ENCODE measurements at regions not wholly inside any gene's neighbourhood (a gene's known extent, or its start where the extent isn't known, plus 50 kb on each side); places are given as distances from the start of the nearest gene placed in this dataset.

- no peak for TF ChIP-seq CBFB (CRISPR knock-in tag; IDR thresholded peaks at IDR 0.05; ENCODE audit: low read depth)
- TF ChIP-seq, protein P1, sequence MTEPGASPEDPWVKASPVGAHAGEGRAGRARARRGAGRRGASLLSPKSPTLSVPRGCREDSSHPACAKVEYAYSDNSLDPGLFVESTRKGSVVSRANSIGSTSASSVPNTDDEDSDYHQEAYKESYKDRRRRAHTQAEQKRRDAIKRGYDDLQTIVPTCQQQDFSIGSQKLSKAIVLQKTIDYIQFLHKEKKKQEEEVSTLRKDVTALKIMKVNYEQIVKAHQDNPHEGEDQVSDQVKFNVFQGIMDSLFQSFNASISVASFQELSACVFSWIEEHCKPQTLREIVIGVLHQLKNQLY (CRISPR knock-in tag; IDR thresholded peaks at IDR 0.05): no peak
Measured at GRCh38 chr6:28758046-28758817, 165.6 kb downstream of the TRIM27 start (continued).

GRCh38 chr6:28758818-28759235, 165.0 kb downstream of the TRIM27 start:
- Mint-ChIP-seq H3K36me3 (no peaks in the 10 kb centered on the region), H3K27ac (no peak overlapping the region), H3K4me1 (peaks cover 10% of the 10 kb centered on the region; the same call in 1 of the 2 replicates), H3K27me3 (ENCODE audit: low read depth) (peaks cover 49% of the 10 kb centered on the region), H3K4me3 (peak overlapping the region; percentile 83), H3K9me3 (no peaks in the 10 kb centered on the region)
- DNase-seq (ENCODE audit: low spot score): no peak
- TF ChIP-seq, protein P2, sequence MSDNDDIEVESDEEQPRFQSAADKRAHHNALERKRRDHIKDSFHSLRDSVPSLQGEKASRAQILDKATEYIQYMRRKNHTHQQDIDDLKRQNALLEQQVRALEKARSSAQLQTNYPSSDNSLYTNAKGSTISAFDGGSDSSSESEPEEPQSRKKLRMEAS (CRISPR knock-in tag; IDR thresholded peaks at IDR 0.05): no peak
- ChIA-PET CTCF (interaction anchor here (0.5 to 1.1 kb wide), 4 partner anchors 11 to 1210 kb away, joined by 3 to 4 read pairs (median 4); no protein-coding TSS in a partner anchor), POLR2A (interaction anchor here (1.2 to 1.6 kb wide), 2 partner anchors 11 to 23 kb away, joined by 3 to 5 read pairs; no protein-coding TSS in a partner anchor)
- no peak for ATAC-seq

- DNase-seq (ENCODE audit: low spot score): no peak
- H3K36me3 Mint-ChIP-seq: no peaks in the 10 kb centered on the region
- H3K4me3 Mint-ChIP-seq: peak overlapping the region; percentile 74
- no peaks in the 10 kb centered on the region for H3K9me3 Mint-ChIP-seq
- ChIA-PET POLR2A (no interaction called here), CTCF (interaction anchor here (2.6 kb wide), 1 partner anchor 11 kb away, joined by 8 read pairs; no protein-coding TSS in a partner anchor)
- peak; percentile 27; the same call in 1 of the 2 replicates for ATAC-seq
- H3K27ac Mint-ChIP-seq: no peak overlapping the region
- TF ChIP-seq SMAD4 (CRISPR knock-in tag; IDR thresholded peaks at IDR 0.05): no peak
- TF ChIP-seq, protein P3, sequence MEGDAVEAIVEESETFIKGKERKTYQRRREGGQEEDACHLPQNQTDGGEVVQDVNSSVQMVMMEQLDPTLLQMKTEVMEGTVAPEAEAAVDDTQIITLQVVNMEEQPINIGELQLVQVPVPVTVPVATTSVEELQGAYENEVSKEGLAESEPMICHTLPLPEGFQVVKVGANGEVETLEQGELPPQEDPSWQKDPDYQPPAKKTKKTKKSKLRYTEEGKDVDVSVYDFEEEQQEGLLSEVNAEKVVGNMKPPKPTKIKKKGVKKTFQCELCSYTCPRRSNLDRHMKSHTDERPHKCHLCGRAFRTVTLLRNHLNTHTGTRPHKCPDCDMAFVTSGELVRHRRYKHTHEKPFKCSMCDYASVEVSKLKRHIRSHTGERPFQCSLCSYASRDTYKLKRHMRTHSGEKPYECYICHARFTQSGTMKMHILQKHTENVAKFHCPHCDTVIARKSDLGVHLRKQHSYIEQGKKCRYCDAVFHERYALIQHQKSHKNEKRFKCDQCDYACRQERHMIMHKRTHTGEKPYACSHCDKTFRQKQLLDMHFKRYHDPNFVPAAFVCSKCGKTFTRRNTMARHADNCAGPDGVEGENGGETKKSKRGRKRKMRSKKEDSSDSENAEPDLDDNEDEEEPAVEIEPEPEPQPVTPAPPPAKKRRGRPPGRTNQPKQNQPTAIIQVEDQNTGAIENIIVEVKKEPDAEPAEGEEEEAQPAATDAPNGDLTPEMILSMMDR (IDR thresholded peaks at IDR 0.05): no peak
- TF ChIP-seq, protein P4, sequence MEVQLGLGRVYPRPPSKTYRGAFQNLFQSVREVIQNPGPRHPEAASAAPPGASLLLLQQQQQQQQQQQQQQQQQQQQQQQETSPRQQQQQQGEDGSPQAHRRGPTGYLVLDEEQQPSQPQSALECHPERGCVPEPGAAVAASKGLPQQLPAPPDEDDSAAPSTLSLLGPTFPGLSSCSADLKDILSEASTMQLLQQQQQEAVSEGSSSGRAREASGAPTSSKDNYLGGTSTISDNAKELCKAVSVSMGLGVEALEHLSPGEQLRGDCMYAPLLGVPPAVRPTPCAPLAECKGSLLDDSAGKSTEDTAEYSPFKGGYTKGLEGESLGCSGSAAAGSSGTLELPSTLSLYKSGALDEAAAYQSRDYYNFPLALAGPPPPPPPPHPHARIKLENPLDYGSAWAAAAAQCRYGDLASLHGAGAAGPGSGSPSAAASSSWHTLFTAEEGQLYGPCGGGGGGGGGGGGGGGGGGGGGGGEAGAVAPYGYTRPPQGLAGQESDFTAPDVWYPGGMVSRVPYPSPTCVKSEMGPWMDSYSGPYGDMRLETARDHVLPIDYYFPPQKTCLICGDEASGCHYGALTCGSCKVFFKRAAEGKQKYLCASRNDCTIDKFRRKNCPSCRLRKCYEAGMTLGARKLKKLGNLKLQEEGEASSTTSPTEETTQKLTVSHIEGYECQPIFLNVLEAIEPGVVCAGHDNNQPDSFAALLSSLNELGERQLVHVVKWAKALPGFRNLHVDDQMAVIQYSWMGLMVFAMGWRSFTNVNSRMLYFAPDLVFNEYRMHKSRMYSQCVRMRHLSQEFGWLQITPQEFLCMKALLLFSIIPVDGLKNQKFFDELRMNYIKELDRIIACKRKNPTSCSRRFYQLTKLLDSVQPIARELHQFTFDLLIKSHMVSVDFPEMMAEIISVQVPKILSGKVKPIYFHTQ (CRISPR knock-in tag; IDR thresholded peaks at IDR 0.05): no peak
- TF ChIP-seq ZNF121 (CRISPR knock-in tag; IDR thresholded peaks at IDR 0.05): peak; percentile 87; the same call in 1 of the 2 replicates
- H3K27me3 Mint-ChIP-seq (ENCODE audit: low read depth): peaks cover 93% of the 10 kb centered on the region
- H3K4me1 Mint-ChIP-seq: peaks cover 53% of the 10 kb centered on the region
Measured at GRCh38 chr6:28764014-28764723, 159.6 kb downstream of the TRIM27 start.

GRCh38 chr6:28764761-28765282, 159.0 kb downstream of the TRIM27 start:
- Mint-ChIP-seq H3K9me3 (no peaks in the 10 kb centered on the region), H3K36me3 (no peaks in the 10 kb centered on the region), H3K27me3 (ENCODE audit: low read depth) (peaks cover 94% of the 10 kb centered on the region), H3K4me1 (peaks cover 60% of the 10 kb centered on the region), H3K27ac (no peak overlapping the region), H3K4me3 (peak overlapping the region; percentile 74)
- CTCF ChIA-PET: interaction anchor here (1.5 to 2.6 kb wide), 3 partner anchors 9 to 222 kb away, joined by 4 to 8 read pairs (median 6); no protein-coding TSS in a partner anchor
- no peak for ATAC-seq
- no peak for DNase-seq (ENCODE audit: low spot score)
- POLR2A ChIA-PET: no interaction called here
- TF ChIP-seq ERG (CRISPR knock-in tag; IDR thresholded peaks at IDR 0.05) (no peak), RELA (CRISPR knock-in tag; IDR thresholded peaks at IDR 0.05; ENCODE audit: borderline replicate concordance) (no peak), TCF7 (CRISPR knock-in tag; IDR thresholded peaks at IDR 0.05; ENCODE audit: low read depth) (no peak)
- TF ChIP-seq, protein P5, sequence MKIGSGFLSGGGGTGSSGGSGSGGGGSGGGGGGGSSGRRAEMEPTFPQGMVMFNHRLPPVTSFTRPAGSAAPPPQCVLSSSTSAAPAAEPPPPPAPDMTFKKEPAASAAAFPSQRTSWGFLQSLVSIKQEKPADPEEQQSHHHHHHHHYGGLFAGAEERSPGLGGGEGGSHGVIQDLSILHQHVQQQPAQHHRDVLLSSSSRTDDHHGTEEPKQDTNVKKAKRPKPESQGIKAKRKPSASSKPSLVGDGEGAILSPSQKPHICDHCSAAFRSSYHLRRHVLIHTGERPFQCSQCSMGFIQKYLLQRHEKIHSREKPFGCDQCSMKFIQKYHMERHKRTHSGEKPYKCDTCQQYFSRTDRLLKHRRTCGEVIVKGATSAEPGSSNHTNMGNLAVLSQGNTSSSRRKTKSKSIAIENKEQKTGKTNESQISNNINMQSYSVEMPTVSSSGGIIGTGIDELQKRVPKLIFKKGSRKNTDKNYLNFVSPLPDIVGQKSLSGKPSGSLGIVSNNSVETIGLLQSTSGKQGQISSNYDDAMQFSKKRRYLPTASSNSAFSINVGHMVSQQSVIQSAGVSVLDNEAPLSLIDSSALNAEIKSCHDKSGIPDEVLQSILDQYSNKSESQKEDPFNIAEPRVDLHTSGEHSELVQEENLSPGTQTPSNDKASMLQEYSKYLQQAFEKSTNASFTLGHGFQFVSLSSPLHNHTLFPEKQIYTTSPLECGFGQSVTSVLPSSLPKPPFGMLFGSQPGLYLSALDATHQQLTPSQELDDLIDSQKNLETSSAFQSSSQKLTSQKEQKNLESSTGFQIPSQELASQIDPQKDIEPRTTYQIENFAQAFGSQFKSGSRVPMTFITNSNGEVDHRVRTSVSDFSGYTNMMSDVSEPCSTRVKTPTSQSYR (CRISPR knock-in tag; IDR thresholded peaks at IDR 0.05): no peak

Measured in WTC11 (cell line).